ENCODE measurements at regions not wholly inside any gene's neighbourhood (a gene's known extent, or its start where the extent isn't known, plus 50 kb on each side); places are given as distances from the start of the nearest gene placed in this dataset.

GRCh38 chr11:133619397-133619796 lies 87.1 kb upstream of the OPCML start:
- TF ChIP-seq, protein P1, sequence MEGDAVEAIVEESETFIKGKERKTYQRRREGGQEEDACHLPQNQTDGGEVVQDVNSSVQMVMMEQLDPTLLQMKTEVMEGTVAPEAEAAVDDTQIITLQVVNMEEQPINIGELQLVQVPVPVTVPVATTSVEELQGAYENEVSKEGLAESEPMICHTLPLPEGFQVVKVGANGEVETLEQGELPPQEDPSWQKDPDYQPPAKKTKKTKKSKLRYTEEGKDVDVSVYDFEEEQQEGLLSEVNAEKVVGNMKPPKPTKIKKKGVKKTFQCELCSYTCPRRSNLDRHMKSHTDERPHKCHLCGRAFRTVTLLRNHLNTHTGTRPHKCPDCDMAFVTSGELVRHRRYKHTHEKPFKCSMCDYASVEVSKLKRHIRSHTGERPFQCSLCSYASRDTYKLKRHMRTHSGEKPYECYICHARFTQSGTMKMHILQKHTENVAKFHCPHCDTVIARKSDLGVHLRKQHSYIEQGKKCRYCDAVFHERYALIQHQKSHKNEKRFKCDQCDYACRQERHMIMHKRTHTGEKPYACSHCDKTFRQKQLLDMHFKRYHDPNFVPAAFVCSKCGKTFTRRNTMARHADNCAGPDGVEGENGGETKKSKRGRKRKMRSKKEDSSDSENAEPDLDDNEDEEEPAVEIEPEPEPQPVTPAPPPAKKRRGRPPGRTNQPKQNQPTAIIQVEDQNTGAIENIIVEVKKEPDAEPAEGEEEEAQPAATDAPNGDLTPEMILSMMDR (conservative IDR thresholded peaks at IDR 0.05) = no peak
- H3K27ac ChIP-seq = no peak overlapping the region

DNA sequence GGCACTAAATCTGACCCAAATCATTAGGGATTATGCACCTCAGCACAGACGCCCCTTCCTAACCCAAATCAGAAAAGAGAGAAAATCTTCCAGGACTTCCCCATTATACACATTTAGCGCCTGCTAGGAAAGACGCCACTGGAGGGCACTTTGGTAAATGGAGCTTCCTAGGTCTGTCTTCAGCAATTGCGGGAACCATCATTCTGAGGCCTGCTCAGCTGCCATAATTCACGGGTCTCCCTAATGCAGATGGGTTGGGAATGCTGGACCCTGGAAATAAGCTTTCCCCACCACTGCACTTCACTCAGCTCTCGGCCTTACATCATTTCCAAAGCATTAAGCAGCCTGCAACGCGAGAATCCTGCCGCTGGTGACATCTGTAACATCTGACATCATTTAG lies 86.2 kb upstream of the OPCML start:
- H3K27ac ChIP-seq = no peak overlapping the region
- TF ChIP-seq, protein P1 (conservative IDR thresholded peaks at IDR 0.05) = 0 out of 2 replicates have a peak, but pooled peaks have one; percentile 9

DNA sequence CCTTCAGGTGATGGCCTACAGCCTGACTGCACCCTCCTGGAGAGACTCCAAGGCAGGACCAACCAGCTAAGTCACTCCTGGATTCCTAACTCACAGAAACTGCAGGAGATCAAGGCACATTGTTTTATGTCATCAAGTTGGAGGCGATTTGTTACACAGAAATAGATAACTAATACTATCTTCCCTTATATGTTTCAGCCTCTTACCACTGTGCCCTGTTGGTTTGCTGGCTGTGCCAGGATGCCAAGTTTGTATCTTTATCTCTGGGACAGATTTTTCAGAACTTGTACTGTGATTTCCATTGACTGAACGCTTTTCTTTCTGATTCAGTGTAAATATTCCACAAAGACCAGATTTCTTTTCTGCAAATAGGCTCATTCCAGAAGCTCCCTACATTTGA lies 76.2 kb upstream of the OPCML start:
- H3K27ac ChIP-seq = no peak overlapping the region
- TF ChIP-seq, protein P1 (conservative IDR thresholded peaks at IDR 0.05) = no peak

DNA sequence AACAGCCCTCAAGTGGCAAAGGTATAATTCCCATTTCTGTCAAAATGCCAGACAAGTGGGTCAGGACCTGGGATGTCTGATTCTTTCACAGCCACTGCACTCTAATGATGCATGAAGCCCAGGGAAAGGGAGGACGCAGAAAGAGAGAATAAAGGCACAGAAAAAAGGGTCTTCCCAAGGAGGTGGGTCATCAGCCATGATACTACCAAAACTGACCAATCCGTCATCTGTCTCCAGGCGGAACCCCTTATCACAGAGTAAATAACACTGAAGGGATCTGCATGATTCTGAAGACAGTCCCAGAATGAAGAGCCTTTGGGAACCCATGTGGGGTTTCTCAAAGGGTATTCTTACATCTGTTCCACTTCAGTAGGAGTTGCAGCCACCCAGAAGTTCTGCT lies 73.8 kb upstream of the OPCML start:
- H3K27ac ChIP-seq = no peak overlapping the region
- TF ChIP-seq, protein P1 (conservative IDR thresholded peaks at IDR 0.05) = no peak

DNA sequence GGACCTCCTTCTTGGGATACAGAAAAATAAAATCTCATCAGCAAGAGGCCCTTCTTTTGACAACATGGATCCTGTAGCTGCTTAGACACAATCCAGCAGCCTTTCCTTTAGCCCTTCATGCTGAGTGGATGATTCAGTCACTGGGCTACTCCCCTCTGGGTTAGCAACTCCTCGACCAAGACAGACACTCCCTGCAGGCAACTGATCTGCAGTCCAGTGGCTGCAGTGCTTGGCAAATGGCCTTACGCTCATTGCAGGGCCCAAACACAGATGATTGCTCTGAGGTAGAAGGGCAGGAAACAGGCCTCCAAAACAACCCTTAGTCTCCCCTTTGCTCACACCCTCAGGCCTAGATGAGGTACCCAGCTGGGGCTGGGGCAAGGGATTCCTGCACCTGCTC lies 73.2 kb upstream of the OPCML start:
- H3K27ac ChIP-seq = no peak overlapping the region
- TF ChIP-seq, protein P1 (conservative IDR thresholded peaks at IDR 0.05) = no peak

DNA sequence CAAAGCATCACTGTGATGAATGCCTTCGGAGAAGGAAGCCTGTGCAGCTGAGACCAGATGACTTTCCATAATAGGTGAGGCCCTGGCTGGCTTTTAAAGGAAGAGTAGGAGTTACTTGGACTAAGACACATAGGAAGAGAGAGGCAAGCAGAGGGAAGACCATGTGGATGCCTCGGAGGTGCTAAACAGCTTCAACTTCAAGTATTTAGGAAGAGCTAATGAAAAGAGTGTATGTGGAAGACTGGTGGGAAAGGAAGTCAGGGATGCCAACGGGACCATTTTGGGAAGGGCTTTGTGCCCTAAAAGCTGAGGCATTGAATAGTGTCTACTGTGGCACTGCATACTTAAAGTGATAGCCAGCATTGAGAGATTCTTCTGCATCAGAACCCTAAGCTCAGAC lies 69.3 kb upstream of the OPCML start:
- no peak overlapping the region for H3K27ac ChIP-seq
- TF ChIP-seq, protein P1 (conservative IDR thresholded peaks at IDR 0.05) = no peak

GRCh38 chr11:133600786-133601185 lies 68.5 kb upstream of the OPCML start:
- TF ChIP-seq, protein P1 (conservative IDR thresholded peaks at IDR 0.05) = no peak
- no peak overlapping the region; the same call in 1 of the 2 replicates for H3K27ac ChIP-seq

DNA sequence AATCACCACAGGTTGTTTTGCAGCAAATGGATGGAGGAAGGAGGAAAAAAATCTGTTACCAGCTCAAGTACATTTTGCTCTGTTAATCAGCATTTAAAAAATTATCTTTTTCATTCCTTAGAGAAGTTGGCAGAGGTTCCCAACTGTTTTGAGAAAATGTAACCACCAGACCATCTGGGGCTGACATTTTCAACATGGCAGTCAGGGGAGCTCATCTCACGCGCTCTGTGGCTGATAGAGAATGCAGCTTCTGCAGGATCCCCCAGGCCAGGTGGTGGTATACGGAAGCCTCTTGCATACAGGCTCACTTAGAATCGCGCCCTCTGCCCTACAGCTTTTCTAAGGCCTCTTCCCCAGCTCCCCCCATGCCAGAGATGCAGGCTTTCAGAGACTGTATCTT lies 68.0 kb upstream of the OPCML start:
- no peak overlapping the region; the same call in 1 of the 2 replicates for H3K27ac ChIP-seq

More for the DNA sequence above, 68.0 kb upstream of the OPCML start:
- TF ChIP-seq, protein P1 (conservative IDR thresholded peaks at IDR 0.05) = no peak
